GM10266 (cell line): ENCODE measurements at regions not wholly inside any gene's neighbourhood (a gene's known extent, or its start where the extent isn't known, plus 50 kb on each side); places are given as distances from the start of the nearest gene placed in this dataset.

Source experiments
- DNase-seq: peaks from one replicate; pipeline ENCODE4 v3.0.0; 2012; ENCODE audit errors: extremely low spot score
- CTCF ChIP-seq: IDR thresholded peaks from 2 replicates; pipeline ENCODE4 v1.5.1; 2012; ENCODE audit warnings: mild to moderate bottlenecking, low read depth; ENCODE audit not compliant: control insufficient read depth, insufficient read depth; ENCODE audit errors: missing control alignments

GRCh38 chr9:103837940-103838339, 256.2 kb upstream of the SMC2 start:
- DNase-seq = no peak
- no peak for TF ChIP-seq CTCF

DNA sequence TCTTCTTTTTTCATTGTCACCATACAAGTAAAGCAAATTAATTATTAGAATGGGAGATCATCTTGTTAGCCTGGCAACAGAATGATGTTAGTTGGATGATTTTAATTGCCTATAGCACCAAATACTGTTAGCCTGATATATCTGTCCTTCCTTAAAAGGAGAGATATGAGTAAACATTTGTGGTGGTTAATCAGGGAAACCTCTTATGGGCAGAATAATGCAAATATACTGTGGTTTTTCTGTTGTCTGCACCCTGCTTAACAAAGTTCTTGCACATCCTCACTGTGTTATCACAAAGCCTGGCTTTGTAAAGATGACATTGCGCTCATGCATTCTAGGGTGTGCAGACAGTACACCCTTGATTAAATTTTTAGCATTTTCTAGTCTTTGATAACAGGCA, 254.9 kb upstream of the SMC2 start:
- TF ChIP-seq CTCF = no peak
- no peak for DNase-seq

- no peak for DNase-seq
- no peak for TF ChIP-seq CTCF
Observed at GRCh38 chr9:103867886-103868285, 226.2 kb upstream of the SMC2 start.

GRCh38 chr9:103872811-103873210, 221.3 kb upstream of the SMC2 start:
- no peak for DNase-seq
- TF ChIP-seq CTCF = no peak

- TF ChIP-seq CTCF = no peak
- DNase-seq = no peak
Observed at GRCh38 chr9:103881419-103881818, 212.7 kb upstream of the SMC2 start.

- no peak for TF ChIP-seq CTCF
- DNase-seq = no peak
Observed at GRCh38 chr9:103889989-103890388, 204.1 kb upstream of the SMC2 start.

- no peak for DNase-seq
- TF ChIP-seq CTCF = no peak
Observed at GRCh38 chr9:103894184-103894583, 199.9 kb upstream of the SMC2 start.
